Heart left ventricle (tissue), 16 donors: ENCODE measurements at regions not wholly inside any gene's neighbourhood (a gene's known extent, or its start where the extent isn't known, plus 50 kb on each side); places are given as distances from the start of the nearest gene placed in this dataset.

Experiments used
- ATAC-seq, 4 donors: fragments of 200-7000 bp; cut with Tn5 transposase; one replicate each; pipeline ENCODE4 v1.9.1; 2020 to 2022; ENCODE audit warnings: moderate library complexity in 4 of 4, mild to moderate bottlenecking in 3 of 4, moderate number of reproducible peaks in 1 of 4
- DNase-seq, 5 donors: peaks; one replicate each; pipeline ENCODE4 v3.0.0-alpha.2; 2020
- H3K27ac ChIP-seq, 12 donors: fragments of 200-600 bp; sonication (generic) in 4 of 12; one replicate each; pipeline versions ENCODE4 v1.5.0 to v1.8.0; 2016 to 2022; ENCODE audit warnings: mild to moderate bottlenecking in 2 of 12
- H3K27me3 ChIP-seq, 9 donors: fragments of 200-600 bp; sonication (generic) in 2 of 9; one replicate each; pipeline versions ENCODE4 v1.5.1 to v1.8.0; 2016 to 2022; ENCODE audit warnings: mild to moderate bottlenecking in 3 of 9
- H3K36me3 ChIP-seq, 9 donors: fragments of 200-600 bp; sonication (generic) in 2 of 9; one replicate each; pipeline versions ENCODE4 v1.5.0 to v1.8.0; 2018 to 2022; ENCODE audit warnings: mild to moderate bottlenecking in 2 of 9
- H3K4me1 ChIP-seq, 12 donors: fragments of 200-600 bp; sonication (generic) in 4 of 12; one replicate each; pipeline versions ENCODE4 v1.5.0 to v1.8.0; 2016 to 2022; ENCODE audit warnings: mild to moderate bottlenecking in 3 of 12
- H3K4me3 ChIP-seq, 12 donors: fragments of 200-600 bp; sonication (generic) in 4 of 12; one replicate each; pipeline versions ENCODE4 v1.5.0 to v1.8.0; 2017 to 2022; ENCODE audit warnings: mild to moderate bottlenecking in 9 of 12, moderate library complexity in 4 of 12
- H3K9me3 ChIP-seq, 12 donors: fragments of 200-600 bp; sonication (generic) in 4 of 12; one replicate each; pipeline versions ENCODE4 v1.5.0 to v1.8.0; 2016 to 2022; ENCODE audit warnings: mild to moderate bottlenecking in 1 of 12
- CTCF ChIP-seq, 12 donors: fragments of 200-600 bp; sonication (generic) in 4 of 12; IDR thresholded peaks; one replicate each; pipeline versions ENCODE4 v1.5.0 to v1.8.0; 2018 to 2022; ENCODE audit warnings: antibody characterized with exemption in 12 of 12, mild to moderate bottlenecking in 5 of 12
- POLR2A ChIP-seq, 2 donors: fragments of 450-650 bp; IDR thresholded peaks; one replicate each; pipeline ENCODE4 v1.6.1; 2017; ENCODE audit warnings: antibody characterized with exemption in 2 of 2, mild to moderate bottlenecking in 2 of 2, moderate library complexity in 2 of 2
- WGBS, 4 donors: extraction: QIAGEN DNeasy Blood & Tissue Kit in 2 of 4; methylation state at CpG; one replicate each; pipeline versions ENCODE4 v1.1.5 to v1.1.7; 2013 to 2018; 5-methylcytosine and 5-hydroxymethylcytosine counted together
- intact Hi-C, 10 donors: fragments of 100-400 bp; cut with DNase I; formaldehyde crosslinking; loops; one replicate each; pipeline versions ENCODE4 v1.11.1 to v1.14.2; 2022
- donor health status: ischemic (EF 13 %, LVEDD 7.1; RV severe dilation, severe dysfunction).
- donor health status: healthy with polysubstance abuse.
- donor health status: DM: no; HTN: yes; CAD: no.
- donor health status: DM: no; HTN: no; CAD: no.
- donor health status: ischemic (EF 25% LVEDD 6.9; RV normal size, moderate dysfunction).
- donor health status: ischemic (EF 25% LVEDD 5.7; RV mildly dilated, moderate dysfunction).
- donor health status: healthy.
- donor health status: DM: yes; HTN: yes; CAD: no.
- donor health status: ischemic (EF 35%, LVEDD 5.7; RV mildly dilated, moderate dysfunction).
- donor health status: nonischemic (EF 11% LVEDD 7.7; RV severe dilation, severe dysfunction).
- donor health status: DM: yes; HTN: yes; CAD: no.
- donor health status: PGD.
- donor health status: ischemic (EF 29% LVEDD 5.4; RV normal size, mild dysfunction).
- donor health status: nonischemic (EF 23%, LVEDD 6.1; RV moderate dilation, normal function).

- H3K4me1 ChIP-seq, result no peaks in the 10 kb centered on the region
- ATAC-seq, result no peak
- H3K27me3 ChIP-seq, result no peaks in the 10 kb centered on the region
- no peak for DNase-seq
- intact Hi-C loops, result no loop called here
- no peak overlapping the region for H3K27ac ChIP-seq
- no peaks in the 10 kb centered on the region for H3K9me3 ChIP-seq
- H3K4me3 ChIP-seq, result no peak overlapping the region
- TF ChIP-seq CTCF (IDR thresholded peaks at IDR 0.05) (no peak), POLR2A (IDR thresholded peaks at IDR 0.05) (no peak)
- no peaks in the 10 kb centered on the region for H3K36me3 ChIP-seq
Measured at GRCh38 chr1:192099328-192099727, 58.9 kb upstream of the RGS18 start.

GRCh38 chr1:192100686-192101468 lies 57.4 kb upstream of the RGS18 start:
- intact Hi-C loops, result no loop called here
- no peaks in the 10 kb centered on the region for H3K36me3 ChIP-seq
- no peak for ATAC-seq
- TF ChIP-seq CTCF (IDR thresholded peaks at IDR 0.05) (no peak), POLR2A (IDR thresholded peaks at IDR 0.05) (no peak)
- DNase-seq, result no peak
- no peak overlapping the region for H3K27ac ChIP-seq
- WGBS, 4 donors, result 65 to 70% (median 68%) methylated on average over 6 of the region's 6 CpGs
- no peaks in the 10 kb centered on the region for H3K9me3 ChIP-seq
- H3K27me3 ChIP-seq, result no peaks in the 10 kb centered on the region
- no peak overlapping the region for H3K4me3 ChIP-seq
- no peaks in the 10 kb centered on the region for H3K4me1 ChIP-seq

GRCh38 chr1:192104128-192104527 lies 54.1 kb upstream of the RGS18 start:
- TF ChIP-seq CTCF (IDR thresholded peaks at IDR 0.05), result no peak
- ATAC-seq (no peak), DNase-seq (no peak)
- H3K27ac ChIP-seq, result no peak overlapping the region
- no peaks in the 10 kb centered on the region for H3K9me3 ChIP-seq
- no peaks in the 10 kb centered on the region for H3K27me3 ChIP-seq
- intact Hi-C loops, result no loop called here
- H3K36me3 ChIP-seq, result no peaks in the 10 kb centered on the region
- no peak overlapping the region for H3K4me3 ChIP-seq
- no peaks in the 10 kb centered on the region for H3K4me1 ChIP-seq

GRCh38 chr1:192104852-192105251 lies 53.4 kb upstream of the RGS18 start:
- intact Hi-C loops, result no loop called here

More at GRCh38 chr1:192104852-192105251, 53.4 kb upstream of the RGS18 start:
- Histone ChIP-seq H3K9me3 (no peaks in the 10 kb centered on the region), H3K27me3 (no peaks in the 10 kb centered on the region), H3K27ac (no peak overlapping the region), H3K4me3 (no peak overlapping the region), H3K4me1 (no peaks in the 10 kb centered on the region), H3K36me3 (no peaks in the 10 kb centered on the region)
- DNase-seq (no peak), ATAC-seq (no peak)
- no peak for TF ChIP-seq POLR2A (IDR thresholded peaks at IDR 0.05)
- TF ChIP-seq CTCF (IDR thresholded peaks at IDR 0.05), result no peak
- 35 to 73% (median 60%) methylated on average over 1 of the region's 1 CpG for WGBS, 4 donors
